AG04449 (cell line): ENCODE measurements at regions not wholly inside any gene's neighbourhood (a gene's known extent, or its start where the extent isn't known, plus 50 kb on each side); places are given as distances from the start of the nearest gene placed in this dataset.

ENCODE experiments used
- CTCF ChIA-PET: fragments of 350-600 bp; formaldehyde crosslinking; extraction: SDS; loops from one replicate; lab custom pipeline; 2021; ENCODE audit warnings: antibody characterized with exemption; lab: Yijun Ruan, JAX
- POLR2A ChIA-PET: fragments of 400-600, 350-600 bp; formaldehyde crosslinking; extraction: SDS; loops from one replicate; lab custom pipeline; 2020; ENCODE audit warnings: antibody characterized with exemption, inconsistent platforms; lab: Yijun Ruan, JAX
- DNase-seq: peaks from one replicate; pipeline ENCODE4 v3.0.0-alpha.2; 2010; ENCODE audit warnings: low read depth, low spot score
- H3K4me3 ChIP-seq: 2 replicates; pipeline ENCODE4 v1.5.1; 2011; ENCODE audit warnings: low read depth, mild to moderate bottlenecking, control low read depth, low read length
- CTCF ChIP-seq: IDR thresholded peaks from one replicate; pipeline ENCODE4 v1.5.1; 2011; ENCODE audit warnings: mild to moderate bottlenecking, moderate library complexity, low read length, control low read depth, inconsistent platforms; ENCODE audit not compliant: insufficient read depth; ENCODE audit errors: missing control alignments

GRCh38 chr7:79912213-79912633 is 222.4 kb upstream of the GNAI1 start:
- no peak for DNase-seq
- ChIA-PET POLR2A (no interaction called here), CTCF (no interaction called here)
- H3K4me3 ChIP-seq = no peak overlapping the region
- no peak for TF ChIP-seq CTCF

- ChIA-PET CTCF (no interaction called here), POLR2A (interaction anchor here (0.6 kb wide), 1 partner anchor 15 kb away, joined by 3 read pairs; no protein-coding TSS in a partner anchor)
- no peak overlapping the region for H3K4me3 ChIP-seq
- DNase-seq = no peak
- TF ChIP-seq CTCF = no peak
Measured at GRCh38 chr7:79911420-79911819, 223.2 kb upstream of the GNAI1 start.

- TF ChIP-seq CTCF = no peak
- DNase-seq = no peak
- ChIA-PET POLR2A (no interaction called here), CTCF (no interaction called here)
- no peak overlapping the region for H3K4me3 ChIP-seq
Measured at GRCh38 chr7:79909176-79909575, 225.5 kb upstream of the GNAI1 start.

GRCh38 chr7:79897166-79897565 is 237.5 kb upstream of the GNAI1 start:
- DNase-seq = peak; percentile 9
- CTCF ChIA-PET = no interaction called here
- TF ChIP-seq CTCF = no peak
- no peak overlapping the region for H3K4me3 ChIP-seq
- POLR2A ChIA-PET = no interaction called here

- no peak overlapping the region for H3K4me3 ChIP-seq
- ChIA-PET CTCF (interaction anchor here (1.0 kb wide), 1 partner anchor 596 kb away, joined by 3 read pairs; no protein-coding TSS in a partner anchor), POLR2A (no interaction called here)
- TF ChIP-seq CTCF = no peak
- DNase-seq = no peak
Measured at GRCh38 chr7:79893991-79894390, 240.6 kb upstream of the GNAI1 start.

- ChIA-PET CTCF (no interaction called here), POLR2A (no interaction called here)
- no peak for DNase-seq
- H3K4me3 ChIP-seq = no peak overlapping the region
- TF ChIP-seq CTCF = no peak
Measured at GRCh38 chr7:79882922-79883321, 251.7 kb upstream of the GNAI1 start.

GRCh38 chr7:79880312-79880711 is 254.3 kb upstream of the GNAI1 start:
- no peak for DNase-seq

More at GRCh38 chr7:79880312-79880711, 254.3 kb upstream of the GNAI1 start:
- CTCF ChIA-PET = no interaction called here
- no peak for TF ChIP-seq CTCF
- H3K4me3 ChIP-seq = no peak overlapping the region
- POLR2A ChIA-PET = no interaction called here
